GM12878 (cell line): ENCODE measurements at regions not wholly inside any gene's neighbourhood (a gene's known extent, or its start where the extent isn't known, plus 50 kb on each side); places are given as distances from the start of the nearest gene placed in this dataset.

Source experiments
- ATAC-seq: fragments of 200-7000 bp; cut with Tn5 transposase; 3 replicates; pipeline ENCODE4 v1.9.1; 2020; ENCODE audit warnings: mild to moderate bottlenecking, moderate library complexity
- BruUV-seq: library from RNA; stranded (reverse); fragments of 400-500 nt; replicated peaks from 2 replicates; lab custom pipeline; 2021; lab: Mats Ljungman, UMichigan
- CTCF ChIA-PET: fragments of 300-600 bp; sonication (Branson Sonifier 250); formaldehyde crosslinking; extraction: SDS; loops from one replicate; lab custom pipeline; 2021; ENCODE audit warnings: inconsistent platforms; lab: Yijun Ruan, JAX
- POLR2A ChIA-PET: fragments of 350-600 bp; formaldehyde crosslinking; extraction: SDS; loops from one replicate; lab custom pipeline; 2021; ENCODE audit warnings: inconsistent platforms; lab: Charles Lee
- RAD21 ChIA-PET: fragments of 300-600 bp; sonication (Branson Sonifier 250); formaldehyde crosslinking; loops from one replicate; lab custom pipeline; 2023; ENCODE audit warnings: antibody characterized with exemption; ENCODE audit not compliant: unreplicated experiment; lab: Charles Lee
- SMC1A ChIA-PET: fragments of 300-600 bp; sonication (Branson Sonifier 250); formaldehyde crosslinking; loops from one replicate; lab custom pipeline; 2023; ENCODE audit not compliant: unreplicated experiment, uncharacterized antibody; lab: Charles Lee
- DNase-seq: peaks from one replicate; pipeline ENCODE4 v3.0.0-alpha.2; 2011; ENCODE audit warnings: low read depth, low spot score
- FAIRE-seq: peaks from 3 replicates; lab custom pipeline; 2011; peaks lifted over from hg19 to GRCh38; lab: Jason Lieb, UNC
- H2AFZ ChIP-seq: 2 replicates; pipeline ENCODE4 v1.6.0; 2011; ENCODE audit warnings: low read depth, low read length, control low read depth; ENCODE audit not compliant: control insufficient read depth
- H3K27ac ChIP-seq: 2 replicates; pipeline ENCODE4 v1.5.1; 2011; ENCODE audit warnings: control low read depth; ENCODE audit not compliant: control insufficient read depth, insufficient read depth
- H3K27me3 ChIP-seq, 2 experiments: replicated peaks in 1 of 2; 2 replicates each; pipeline versions ENCODE4 v1.6.0 to v1.6.1; 2011; ENCODE audit warnings: low read length in 1 of 2; ENCODE audit not compliant: control insufficient read depth in 2 of 2, insufficient read depth in 2 of 2
- H3K36me3 ChIP-seq, 2 experiments: 2 replicates each; pipeline ENCODE4 v1.5.1; 2011; ENCODE audit warnings: low read length in 1 of 2; ENCODE audit not compliant: control insufficient read depth in 2 of 2, insufficient read depth in 2 of 2
- H3K4me1 ChIP-seq: 2 replicates; pipeline ENCODE4 v1.6.1; 2011; ENCODE audit warnings: mild to moderate bottlenecking, low read length, moderate library complexity, mixed read lengths; ENCODE audit not compliant: control insufficient read depth, insufficient read depth
- H3K4me2 ChIP-seq: 2 replicates; pipeline ENCODE4 v1.6.0; 2011; ENCODE audit warnings: control low read depth; ENCODE audit not compliant: control insufficient read depth, insufficient read depth
- H3K4me3 ChIP-seq: fragments of 200-600 bp; sonication (generic); 2 replicates; pipeline ENCODE4 v1.5.1; 2016
- H3K79me2 ChIP-seq: 2 replicates; pipeline ENCODE4 v1.6.0; 2011; ENCODE audit warnings: low read length; ENCODE audit not compliant: control insufficient read depth, insufficient read depth
- H3K9ac ChIP-seq: 2 replicates; pipeline ENCODE4 v1.8.0; 2011; ENCODE audit warnings: low read length, control low read depth, mixed read lengths; ENCODE audit not compliant: control insufficient read depth, insufficient read depth
- H3K9me3 ChIP-seq: replicated peaks from 3 replicates; pipeline ENCODE4 v1.5.1; 2011; ENCODE audit warnings: mild to moderate bottlenecking, low read length; ENCODE audit not compliant: control insufficient read depth, insufficient read depth
- H4K20me1 ChIP-seq: 2 replicates; pipeline ENCODE4 v1.6.0; 2011; ENCODE audit not compliant: control insufficient read depth, insufficient read depth
- BMI1 ChIP-seq: fragments of 450-650 bp; IDR thresholded peaks from 2 replicates; pipeline ENCODE4 v1.6.1; 2016; ENCODE audit warnings: mild to moderate bottlenecking, moderate library complexity, borderline replicate concordance
- DPF2 ChIP-seq: fragments of 450-650 bp; IDR thresholded peaks from 2 replicates; pipeline ENCODE4 v1.6.1; 2017; ENCODE audit warnings: mild to moderate bottlenecking
- EGR1 ChIP-seq, 2 experiments: IDR thresholded peaks; 1 replicate in 1 of 2; 2 replicates in 1 of 2; pipeline ENCODE4 v1.6.1; 2011 to 2012; ENCODE audit warnings: low read depth in 2 of 2, low read length in 2 of 2, borderline replicate concordance in 1 of 2, mild to moderate bottlenecking in 1 of 2, moderate library complexity in 1 of 2
- ETV6 ChIP-seq, 2 experiments: fragments of 450-650 bp in 1 of 2; IDR thresholded peaks in 1 of 2; conservative IDR thresholded peaks in 1 of 2; 2 replicates each; pipeline ENCODE4 v1.6.1; 2014; ENCODE audit warnings: antibody characterized with exemption in 1 of 2, borderline replicate concordance in 1 of 2, low read depth in 1 of 2, mild to moderate bottlenecking in 1 of 2, moderate library complexity in 1 of 2
- NR2C1 ChIP-seq: fragments of 450-650 bp; IDR thresholded peaks from 2 replicates; pipeline ENCODE4 v1.6.1; 2017; ENCODE audit warnings: antibody characterized with exemption, mild to moderate bottlenecking, moderate library complexity
- PKNOX1 ChIP-seq: fragments of 450-650 bp; IDR thresholded peaks from 2 replicates; pipeline ENCODE4 v1.6.1; 2016; ENCODE audit warnings: mild to moderate bottlenecking
- SREBF2 ChIP-seq: IDR thresholded peaks from 2 replicates; pipeline ENCODE4 v1.6.1; 2012; ENCODE audit warnings: mild to moderate bottlenecking, low read length
- TAF1 ChIP-seq: IDR thresholded peaks from 2 replicates; pipeline ENCODE4 v1.6.1; 2011; ENCODE audit warnings: mild to moderate bottlenecking, low read depth, low read length, borderline replicate concordance
- TBL1XR1 ChIP-seq: IDR thresholded peaks from 2 replicates; pipeline ENCODE4 v1.6.1; 2012; ENCODE audit warnings: low read depth, low read length, improper control_type of control experiment
- WGBS: methylation state at CpG from one replicate; pipeline ENCODE4 v1.1.6; 2016; ENCODE audit warnings: low lambda C conversion rate; ENCODE audit not compliant: insufficient replicate concordance, insufficient coverage; ENCODE audit errors: missing lambda C conversion rate; 5-methylcytosine and 5-hydroxymethylcytosine counted together
- in situ Hi-C: fragments of 300-500 bp; cut with MboI; formaldehyde crosslinking; loops from 9 replicates; pipeline ENCODE4 v1.14.3; 2018; ENCODE audit warnings: mixed read lengths
- intact Hi-C: fragments of 100-400 bp; cut with micrococcal nuclease; formaldehyde crosslinking; loops from one replicate; pipeline ENCODE4 v1.14.2; 2022; ENCODE audit not compliant: unreplicated experiment

- ChIA-PET SMC1A (interaction anchor here (1.1 kb wide), 1 partner anchor 193 kb away, joined by 4 read pairs; no protein-coding TSS in a partner anchor), RAD21 (no interaction called here), POLR2A (no interaction called here), CTCF (no interaction called here)
- intact Hi-C loops (no loop called here), in situ Hi-C loops (no loop called here)
- Histone ChIP-seq H3K9ac (no peak overlapping the region), H3K9me3 (no peaks in the 10 kb centered on the region), H2AFZ (no peak overlapping the region), H3K36me3 (no peaks in the 10 kb centered on the region), H3K4me3 (no peak overlapping the region), H3K4me1 (no peaks in the 10 kb centered on the region), H4K20me1 (no peaks in the 10 kb centered on the region), H3K27me3 (no peaks in the 10 kb centered on the region), H3K4me2 (no peak overlapping the region), H3K27ac (no peak overlapping the region), H3K79me2 (no peaks in the 10 kb centered on the region)
- 49% methylated on average over 6 of the region's 6 CpGs for WGBS
- ATAC-seq (no peak; the same call in 1 of the 3 replicates), FAIRE-seq (no peak), DNase-seq (no peak)
- TF ChIP-seq TAF1 (no peak), ETV6 (conservative IDR thresholded peaks at IDR 0.05 in 1 of 2, IDR thresholded peaks at IDR 0.05 in 1 of 2; ENCODE audit: borderline replicate concordance in 1 of 2, low read depth in 1 of 2) (no peak), BMI1 (peak; percentile 68), DPF2 (no peak), TBL1XR1 (no peak), PKNOX1 (peak; percentile 24; the same call in 1 of the 2 replicates), EGR1 (IDR thresholded peaks at IDR 0.05; ENCODE audit: borderline replicate concordance in 1 of 2, low read depth in 2 of 2, low read length in 2 of 2) (no peak), SREBF2 (no peak), NR2C1 (peak; percentile 80; the same call in 1 of the 2 replicates)
- BruUV-seq: no TSS peak
Measured at GRCh38 chr3:14274612-14274936, 96.0 kb downstream of the LSM3 start.
